ENCODE measurements at regions not wholly inside any gene's neighbourhood (a gene's known extent, or its start where the extent isn't known, plus 50 kb on each side); places are given as distances from the start of the nearest gene placed in this dataset.

DNA sequence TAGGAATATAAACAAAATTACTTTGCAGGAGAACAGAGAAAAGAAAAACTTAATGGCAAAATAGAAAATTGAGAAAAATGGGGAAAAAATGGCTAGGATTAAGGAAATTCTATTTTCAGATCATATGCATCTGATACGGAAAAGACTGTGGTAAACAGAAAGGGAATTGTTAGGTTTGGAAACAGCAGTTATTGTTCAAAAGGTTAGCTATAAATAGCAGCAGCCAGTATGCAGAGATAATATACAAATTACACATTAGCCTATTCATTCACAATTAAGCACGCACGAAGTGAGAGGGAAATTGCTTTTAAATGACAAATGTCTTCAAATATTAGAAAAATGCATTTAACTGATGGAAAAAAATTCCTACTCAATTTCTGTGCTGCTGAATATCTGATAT lies 224.1 kb upstream of the FAM3C start:
- Histone ChIP-seq H2BK20ac (ENCODE audit: low read depth, low read length) (no peak overlapping the region), H3K79me1 (ENCODE audit: low read depth in 1 of 2, low read length in 2 of 2) (no peaks in the 10 kb centered on the region), H2BK5ac (ENCODE audit: low read depth, low read length, poor library complexity, severe bottlenecking) (no peak overlapping the region), H3K9me3 (ENCODE audit: control insufficient read depth, insufficient read depth, low read length) (no peaks in the 10 kb centered on the region), H3K9me1 (ENCODE audit: insufficient read depth, low read length) (no peaks in the 10 kb centered on the region), H3K4me1 (ENCODE audit: control insufficient read depth, insufficient read depth, low read length) (no peaks in the 10 kb centered on the region), H2AK9ac (replicated peaks; ENCODE audit: low read depth, low read length, poor library complexity) (no peak overlapping the region), H2AK5ac (ENCODE audit: low read depth, low read length) (no peak overlapping the region), H4K5ac (ENCODE audit: low read depth, low read length) (no peak overlapping the region), H3K4ac (ENCODE audit: low read depth, low read length) (no peak overlapping the region), H4K20me1 (ENCODE audit: insufficient read depth, low read length) (no peaks in the 10 kb centered on the region), H2BK120ac (ENCODE audit: low read depth, low read length) (no peak overlapping the region), H2BK15ac (ENCODE audit: low read depth, low read length) (no peak overlapping the region), H3K36me3 (ENCODE audit: control insufficient read depth, insufficient read depth, low read length) (no peaks in the 10 kb centered on the region), H3K27me3 (ENCODE audit: control insufficient read depth, insufficient read depth, low read length) (no peaks in the 10 kb centered on the region; the same call in 1 of the 2 replicates), H4K8ac (ENCODE audit: low read depth in 2 of 2, low read length in 2 of 2) (no peak overlapping the region), H3K23ac (ENCODE audit: low read depth, low read length) (no peak overlapping the region), H3K56ac (ENCODE audit: extremely low read depth, insufficient read depth, low read length) (no peak overlapping the region), H3K4me2 (ENCODE audit: low read depth, low read length) (no peak overlapping the region), H4K91ac (ENCODE audit: insufficient read depth, low read depth, low read length) (no peak overlapping the region), H3K4me3 (ENCODE audit: insufficient read depth, low read depth, low read length) (no peak overlapping the region), H3K18ac (ENCODE audit: low read depth, low read length) (no peak overlapping the region), H3K9ac (ENCODE audit: low read depth, low read length) (no peak overlapping the region), H2AFZ (replicated peaks; ENCODE audit: low read length, poor library complexity) (no peak overlapping the region), H3K27ac (ENCODE audit: insufficient read depth, low read length) (no peak overlapping the region), H3K14ac (replicated peaks; ENCODE audit: low read depth, low read length) (no peak overlapping the region)
- in situ Hi-C loops (cut with MboI; ENCODE audit: low sequenced_read_pairs): no loop called here
- ATAC-seq (ENCODE audit: low read depth) (no peak), DNase-seq (no peak)
- ChIA-PET POLR2A (ENCODE audit: unreplicated experiment) (no interaction called here), CTCF (no interaction called here)
- TF ChIP-seq, protein P1, sequence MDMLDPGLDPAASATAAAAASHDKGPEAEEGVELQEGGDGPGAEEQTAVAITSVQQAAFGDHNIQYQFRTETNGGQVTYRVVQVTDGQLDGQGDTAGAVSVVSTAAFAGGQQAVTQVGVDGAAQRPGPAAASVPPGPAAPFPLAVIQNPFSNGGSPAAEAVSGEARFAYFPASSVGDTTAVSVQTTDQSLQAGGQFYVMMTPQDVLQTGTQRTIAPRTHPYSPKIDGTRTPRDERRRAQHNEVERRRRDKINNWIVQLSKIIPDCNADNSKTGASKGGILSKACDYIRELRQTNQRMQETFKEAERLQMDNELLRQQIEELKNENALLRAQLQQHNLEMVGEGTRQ (IDR thresholded peaks at IDR 0.05; ENCODE audit: low read depth, low read length): no peak
- TF ChIP-seq RCOR1 (IDR thresholded peaks at IDR 0.05; ENCODE audit: insufficient replicate concordance, low read length) (no peak), MAFK (IDR thresholded peaks at IDR 0.05; ENCODE audit: low read depth, low read length) (no peak), RFX5 (IDR thresholded peaks at IDR 0.05; ENCODE audit: low read depth, low read length) (no peak), SMC3 (IDR thresholded peaks at IDR 0.05; ENCODE audit: low read depth, low read length) (no peak), CHD1 (IDR thresholded peaks at IDR 0.05; ENCODE audit: low read depth, low read length) (no peak), BHLHE40 (IDR thresholded peaks at IDR 0.05; ENCODE audit: low read depth, low read length) (no peak), MXI1 (IDR thresholded peaks at IDR 0.05; ENCODE audit: borderline replicate concordance, low read depth, low read length) (no peak), RAD21 (IDR thresholded peaks at IDR 0.05; ENCODE audit: low read length) (no peak), CEBPB (IDR thresholded peaks at IDR 0.05; ENCODE audit: low read depth, low read length) (no peak), POLR2A (IDR thresholded peaks at IDR 0.05; ENCODE audit: low read depth, low read length) (no peak), FOS (IDR thresholded peaks at IDR 0.05; ENCODE audit: low read depth, low read length) (no peak), MAZ (IDR thresholded peaks at IDR 0.05; ENCODE audit: borderline replicate concordance, low read depth, low read length) (no peak), NFE2L2 (IDR thresholded peaks at IDR 0.05; ENCODE audit: low read depth, low read length) (no peak)
- TF ChIP-seq, protein P2, sequence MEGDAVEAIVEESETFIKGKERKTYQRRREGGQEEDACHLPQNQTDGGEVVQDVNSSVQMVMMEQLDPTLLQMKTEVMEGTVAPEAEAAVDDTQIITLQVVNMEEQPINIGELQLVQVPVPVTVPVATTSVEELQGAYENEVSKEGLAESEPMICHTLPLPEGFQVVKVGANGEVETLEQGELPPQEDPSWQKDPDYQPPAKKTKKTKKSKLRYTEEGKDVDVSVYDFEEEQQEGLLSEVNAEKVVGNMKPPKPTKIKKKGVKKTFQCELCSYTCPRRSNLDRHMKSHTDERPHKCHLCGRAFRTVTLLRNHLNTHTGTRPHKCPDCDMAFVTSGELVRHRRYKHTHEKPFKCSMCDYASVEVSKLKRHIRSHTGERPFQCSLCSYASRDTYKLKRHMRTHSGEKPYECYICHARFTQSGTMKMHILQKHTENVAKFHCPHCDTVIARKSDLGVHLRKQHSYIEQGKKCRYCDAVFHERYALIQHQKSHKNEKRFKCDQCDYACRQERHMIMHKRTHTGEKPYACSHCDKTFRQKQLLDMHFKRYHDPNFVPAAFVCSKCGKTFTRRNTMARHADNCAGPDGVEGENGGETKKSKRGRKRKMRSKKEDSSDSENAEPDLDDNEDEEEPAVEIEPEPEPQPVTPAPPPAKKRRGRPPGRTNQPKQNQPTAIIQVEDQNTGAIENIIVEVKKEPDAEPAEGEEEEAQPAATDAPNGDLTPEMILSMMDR (conservative IDR thresholded peaks at IDR 0.05; ENCODE audit: low read depth, low read length): no peak
- TF ChIP-seq, protein P3, sequence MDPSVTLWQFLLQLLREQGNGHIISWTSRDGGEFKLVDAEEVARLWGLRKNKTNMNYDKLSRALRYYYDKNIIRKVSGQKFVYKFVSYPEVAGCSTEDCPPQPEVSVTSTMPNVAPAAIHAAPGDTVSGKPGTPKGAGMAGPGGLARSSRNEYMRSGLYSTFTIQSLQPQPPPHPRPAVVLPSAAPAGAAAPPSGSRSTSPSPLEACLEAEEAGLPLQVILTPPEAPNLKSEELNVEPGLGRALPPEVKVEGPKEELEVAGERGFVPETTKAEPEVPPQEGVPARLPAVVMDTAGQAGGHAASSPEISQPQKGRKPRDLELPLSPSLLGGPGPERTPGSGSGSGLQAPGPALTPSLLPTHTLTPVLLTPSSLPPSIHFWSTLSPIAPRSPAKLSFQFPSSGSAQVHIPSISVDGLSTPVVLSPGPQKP (IDR thresholded peaks at IDR 0.05; ENCODE audit: borderline replicate concordance, low read depth, low read length): no peak
- no TSS peak for BruUV-seq (replicated peaks)
- dilution Hi-C loops (cut with HindIII; ENCODE audit: low sequenced_read_pairs, unreplicated experiment): no loop called here
- intact Hi-C loops (cut with micrococcal nuclease): no loop called here
- no CpG with 5 or more reads among the region's 3 CpGs for WGBS, 2 experiments (ENCODE audit: extremely low coverage in 2 of 2, insufficient read length in 1 of 2)

All from IMR-90 (cell line).